ENCODE measurements at regions not wholly inside any gene's neighbourhood (a gene's known extent, or its start where the extent isn't known, plus 50 kb on each side); places are given as distances from the start of the nearest gene placed in this dataset.

GRCh38 chr4:74613266-74613665 lies 168.3 kb downstream of the AREG start:
- DNase-seq (ENCODE audit: low spot score): no peak

DNA sequence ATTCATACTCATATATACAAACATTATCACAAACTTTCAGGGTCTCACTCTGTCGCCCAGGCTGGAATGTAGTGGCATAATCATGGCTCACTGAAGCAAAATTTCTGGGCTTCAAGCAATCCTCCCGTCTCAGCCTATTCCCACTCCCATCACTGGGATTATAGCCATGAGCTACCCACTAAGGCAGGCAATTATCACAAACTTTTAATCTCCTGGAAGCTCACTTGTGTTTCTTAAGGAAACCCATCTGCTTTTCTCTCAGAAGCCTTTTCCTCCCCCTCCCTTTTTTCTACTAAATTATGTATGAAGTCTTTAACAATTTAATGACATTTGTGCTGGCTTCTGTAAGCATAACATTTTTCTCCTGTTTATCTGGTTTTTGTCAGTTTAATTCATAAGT lies 170.5 kb downstream of the AREG start:
- no peak for DNase-seq (ENCODE audit: low spot score)

DNA sequence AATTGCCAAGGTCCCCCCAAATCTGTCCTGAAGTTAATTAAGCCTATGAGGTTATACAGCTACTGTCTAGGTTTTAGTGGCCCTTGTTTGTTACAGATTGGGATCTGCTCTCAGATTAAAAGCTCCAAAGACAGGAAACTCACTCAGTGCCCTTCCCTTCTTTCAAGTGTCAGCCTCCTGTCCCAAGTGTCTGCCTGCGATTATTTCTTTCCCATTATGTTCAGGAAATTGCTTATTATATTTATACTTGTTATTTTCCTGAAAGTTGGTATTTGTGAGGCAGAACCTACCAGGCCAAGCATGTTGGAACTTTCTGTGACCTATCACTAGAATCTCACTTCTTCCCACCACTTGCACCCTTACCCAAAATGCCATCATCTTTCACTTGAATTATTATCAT lies 173.2 kb downstream of the AREG start:
- DNase-seq (ENCODE audit: low spot score): no peak

- no peak for DNase-seq (ENCODE audit: low spot score)
Observed at GRCh38 chr4:74618659-74619058, 173.7 kb downstream of the AREG start.

DNA sequence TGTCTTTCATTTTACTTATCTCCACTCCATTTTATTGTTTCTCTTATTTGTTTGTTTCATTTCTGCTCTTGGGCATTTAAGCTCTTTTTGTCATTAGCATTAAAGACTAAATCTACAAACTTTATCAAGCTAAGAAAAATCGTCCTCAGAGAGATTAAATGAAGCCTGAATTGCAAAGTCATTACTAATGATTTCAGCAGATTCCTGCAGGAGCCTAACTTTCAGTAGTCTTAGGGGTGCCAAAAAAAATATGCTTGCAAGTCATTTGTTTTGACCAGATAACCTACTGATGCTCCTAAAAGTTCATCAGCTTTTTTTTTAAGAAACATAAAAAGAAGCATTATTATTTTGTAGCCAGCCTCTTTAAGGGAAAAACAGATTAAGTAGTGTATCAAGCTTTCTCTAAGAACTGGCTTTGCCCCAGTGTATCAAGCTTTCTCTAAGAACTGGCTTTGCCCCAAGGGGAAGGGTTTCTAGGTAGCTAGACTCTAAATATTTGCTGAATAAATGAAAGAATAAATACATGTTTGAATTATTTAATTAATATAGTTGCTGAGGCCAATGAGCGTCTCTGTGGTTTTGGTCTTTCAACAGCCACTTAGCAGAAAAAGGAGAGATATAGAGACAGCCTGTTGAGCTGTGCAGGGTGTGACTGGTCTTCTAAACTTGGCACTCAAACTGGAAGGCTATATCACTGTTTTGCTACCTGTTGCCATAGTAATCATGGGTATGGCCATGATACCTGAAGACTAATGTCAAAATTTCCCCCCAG lies 174.2 kb downstream of the BTC start:
- no peak for DNase-seq (ENCODE audit: low spot score)

GRCh38 chr4:74621616-74622015 lies 172.7 kb downstream of the BTC start:
- DNase-seq (ENCODE audit: low spot score): no peak

- DNase-seq (ENCODE audit: low spot score): no peak
Observed at GRCh38 chr4:74623041-74623440, 171.3 kb downstream of the BTC start.

DNA sequence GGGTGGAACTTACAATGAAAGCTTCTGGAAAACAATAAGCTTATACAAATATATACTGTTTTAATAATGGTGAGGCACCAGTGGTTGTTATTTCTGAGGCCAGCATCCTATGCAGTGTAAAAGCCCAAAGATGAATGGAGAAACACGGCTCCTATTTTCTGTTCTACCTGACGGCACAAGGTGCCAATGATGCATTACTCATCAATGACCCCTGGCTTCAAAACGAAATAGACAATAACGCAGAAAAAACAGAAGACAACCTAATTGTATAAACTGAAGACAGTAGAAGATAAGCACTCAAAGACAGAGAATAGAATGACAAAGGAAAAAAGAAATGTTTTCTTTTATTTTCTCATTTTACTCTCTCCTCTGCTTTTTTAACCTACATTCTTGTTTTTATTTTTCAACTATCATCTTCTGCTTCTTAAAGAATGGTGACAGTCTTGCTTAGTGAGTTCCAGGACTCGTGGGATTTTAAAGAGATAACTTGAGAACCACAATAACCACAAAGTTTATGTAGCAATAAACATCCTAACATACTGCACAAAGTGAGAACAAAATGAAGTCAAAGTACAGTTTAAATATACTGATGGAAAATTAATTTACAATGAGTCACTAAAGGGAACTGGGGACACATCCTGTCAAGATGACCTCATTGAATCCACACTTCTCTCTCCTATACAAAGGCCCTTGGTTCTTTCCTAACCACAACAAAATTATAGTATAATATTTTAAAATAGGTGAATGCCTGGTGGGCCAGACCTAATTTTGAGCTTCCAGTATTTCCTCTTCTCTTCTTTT lies 169.8 kb downstream of the BTC start:
- no peak for DNase-seq (ENCODE audit: low spot score)

- DNase-seq (ENCODE audit: low spot score): no peak
Observed at GRCh38 chr4:74625981-74626380, 168.3 kb downstream of the BTC start.

GRCh38 chr4:74627093-74627492 lies 167.2 kb downstream of the BTC start:
- no peak for DNase-seq (ENCODE audit: low spot score)

DNA sequence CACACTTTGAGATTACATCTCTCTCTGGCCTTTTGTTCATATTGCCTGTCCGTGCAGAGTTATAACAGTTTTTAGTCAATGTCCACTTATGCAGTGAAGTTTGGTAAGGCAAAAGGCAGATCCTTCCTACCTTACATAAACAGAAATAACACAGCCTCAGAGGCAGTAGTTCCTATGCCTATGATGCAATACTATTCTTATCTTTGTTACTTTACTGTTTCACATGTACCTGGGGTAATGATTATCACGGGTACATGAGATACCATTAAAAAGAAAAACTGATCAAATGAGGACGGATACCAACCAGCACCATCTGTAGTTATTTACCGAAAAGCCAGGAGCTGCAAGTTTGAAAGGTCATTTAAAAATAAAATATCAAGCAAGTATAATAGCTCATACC lies 166.8 kb downstream of the BTC start:
- DNase-seq (ENCODE audit: low spot score): no peak

DNA sequence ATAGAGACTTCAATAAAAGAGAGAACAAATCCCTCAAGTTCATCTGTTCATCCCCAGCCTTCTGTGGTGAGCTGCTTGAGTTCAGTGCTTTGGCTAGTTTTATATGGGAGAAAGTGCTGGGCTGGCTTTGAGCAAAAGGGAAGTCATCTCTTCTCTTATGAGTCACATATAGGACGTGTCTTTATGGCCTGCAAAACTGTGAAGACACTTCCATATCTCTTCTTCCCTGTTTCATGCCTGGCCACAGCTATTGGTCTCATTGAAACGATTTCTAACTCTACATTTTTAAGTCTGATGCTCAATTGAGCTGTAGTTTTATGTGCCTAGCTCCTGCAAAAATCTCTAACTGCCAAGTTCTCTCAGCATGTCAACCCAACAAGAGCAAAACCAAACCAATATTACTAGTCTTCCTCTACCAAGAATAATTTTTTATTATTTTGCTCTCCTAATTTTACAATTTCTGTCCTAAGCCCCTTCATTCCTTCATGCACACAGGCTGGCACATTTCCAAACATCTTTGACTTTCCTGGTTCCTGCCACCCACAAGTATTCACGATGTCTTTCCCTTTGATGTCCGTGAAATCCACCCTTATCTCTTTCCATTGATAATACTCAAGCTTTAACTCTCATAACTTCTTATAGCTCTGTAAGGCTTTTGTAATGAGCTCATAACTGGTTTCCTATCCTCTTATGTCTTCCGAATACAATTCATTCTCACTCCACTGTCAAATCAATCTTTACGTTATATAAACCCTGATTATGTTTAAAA lies 165.3 kb downstream of the BTC start:
- DNase-seq (ENCODE audit: low spot score): no peak

GRCh38 chr4:74630551-74630950 lies 163.8 kb downstream of the BTC start:
- DNase-seq (ENCODE audit: low spot score): no peak

DNA sequence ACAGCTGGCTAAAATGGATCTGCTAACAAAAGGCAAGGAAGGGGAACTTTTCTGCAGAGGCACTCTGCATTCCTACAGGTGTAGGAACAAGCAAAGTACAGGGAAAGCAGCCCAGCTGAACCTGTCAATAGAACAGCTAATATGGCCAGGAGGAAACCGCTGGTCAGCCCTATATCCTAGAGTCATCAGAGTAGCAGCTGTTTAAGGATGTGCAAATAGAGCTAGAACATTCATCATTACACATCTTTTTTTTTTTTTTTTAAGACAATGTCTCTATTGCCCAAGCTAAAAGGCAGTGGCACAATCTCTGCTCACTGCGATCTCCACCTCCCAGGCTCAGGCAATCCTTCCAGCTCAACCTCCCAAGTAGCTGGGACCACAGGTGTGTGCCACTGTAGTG lies 163.0 kb downstream of the BTC start:
- DNase-seq (ENCODE audit: low spot score): no peak

DNA sequence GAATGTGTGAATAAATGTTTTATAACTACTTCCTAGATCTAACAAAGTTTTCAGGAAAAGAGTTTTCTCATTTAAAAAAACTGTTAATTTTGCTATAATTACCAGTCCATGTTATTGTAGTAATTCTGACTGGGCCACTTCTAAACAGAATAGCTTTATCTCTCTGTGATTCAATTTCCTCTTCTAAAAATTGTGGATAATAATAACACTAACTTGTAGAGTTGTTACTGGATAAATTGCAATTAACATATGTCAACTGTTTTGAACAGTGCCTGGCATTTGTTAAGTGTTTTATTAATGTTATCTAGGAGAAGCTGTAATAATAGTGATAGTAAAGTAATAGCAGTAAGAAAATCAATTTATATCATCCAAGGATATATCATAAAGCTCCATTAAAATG lies 162.3 kb downstream of the BTC start:
- no peak for DNase-seq (ENCODE audit: low spot score)

DNA sequence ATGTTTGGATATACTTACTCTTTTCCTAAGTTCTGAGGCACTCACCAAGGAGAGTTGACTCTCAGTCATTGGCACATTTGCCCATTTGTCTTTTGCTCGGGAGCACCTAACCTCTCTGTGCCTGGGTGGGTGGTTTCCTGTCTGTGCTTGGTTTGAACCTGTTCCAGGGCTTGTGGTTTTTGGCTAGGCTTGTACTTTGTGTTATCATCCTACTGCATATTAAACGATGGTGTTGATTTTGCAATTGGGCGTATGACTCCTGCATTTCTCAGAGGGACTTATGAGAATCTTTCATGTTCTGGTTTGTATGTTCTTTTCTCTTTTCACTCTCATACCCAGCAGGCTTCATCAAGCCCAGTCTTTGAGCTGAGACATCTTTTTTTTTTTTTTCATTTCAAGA lies 161.7 kb downstream of the BTC start:
- DNase-seq (ENCODE audit: low spot score): no peak

GRCh38 chr4:74635074-74635473 lies 159.2 kb downstream of the BTC start:
- no peak for DNase-seq (ENCODE audit: low spot score)

GRCh38 chr4:74635490-74636123 lies 158.7 kb downstream of the BTC start:
- no peak for DNase-seq (ENCODE audit: low spot score)

DNA sequence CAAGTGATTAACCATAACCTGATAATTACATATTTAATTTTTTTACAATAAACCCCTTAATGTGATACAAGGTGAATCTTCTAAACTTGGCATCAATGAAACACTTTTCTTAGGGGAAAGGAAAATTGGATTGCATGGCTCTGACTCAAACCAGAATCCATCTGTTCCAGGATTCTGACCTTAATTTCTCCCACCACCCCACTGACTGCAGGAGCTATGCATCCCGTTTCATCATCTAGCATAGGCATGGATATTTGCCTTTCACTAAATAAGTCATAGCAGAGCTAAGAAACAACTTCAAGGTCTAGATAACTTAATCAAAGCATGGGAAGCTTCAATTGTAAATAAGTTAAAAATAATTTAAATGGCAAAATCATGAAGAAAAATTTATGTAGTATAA lies 156.3 kb downstream of the BTC start:
- no peak for DNase-seq (ENCODE audit: low spot score)

DNA sequence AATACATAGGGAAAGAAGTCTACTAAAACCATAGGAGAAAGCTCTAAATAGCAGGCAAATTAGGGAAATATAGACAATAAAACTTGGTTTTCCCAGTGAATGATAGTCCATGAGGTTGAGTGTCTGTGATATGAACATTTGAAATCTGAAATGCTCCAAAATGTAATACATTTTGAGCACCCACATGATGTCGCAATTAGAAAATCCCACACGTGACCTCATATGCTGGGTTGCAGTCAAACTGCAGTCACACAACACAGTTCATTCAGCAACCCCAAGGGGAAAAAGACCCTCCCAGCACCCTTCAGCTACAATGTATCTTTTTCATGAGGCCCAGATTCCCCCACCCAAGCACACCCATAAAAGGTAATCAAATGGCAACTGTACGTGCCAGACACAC lies 155.6 kb downstream of the BTC start:
- no peak for DNase-seq (ENCODE audit: low spot score)

DNA sequence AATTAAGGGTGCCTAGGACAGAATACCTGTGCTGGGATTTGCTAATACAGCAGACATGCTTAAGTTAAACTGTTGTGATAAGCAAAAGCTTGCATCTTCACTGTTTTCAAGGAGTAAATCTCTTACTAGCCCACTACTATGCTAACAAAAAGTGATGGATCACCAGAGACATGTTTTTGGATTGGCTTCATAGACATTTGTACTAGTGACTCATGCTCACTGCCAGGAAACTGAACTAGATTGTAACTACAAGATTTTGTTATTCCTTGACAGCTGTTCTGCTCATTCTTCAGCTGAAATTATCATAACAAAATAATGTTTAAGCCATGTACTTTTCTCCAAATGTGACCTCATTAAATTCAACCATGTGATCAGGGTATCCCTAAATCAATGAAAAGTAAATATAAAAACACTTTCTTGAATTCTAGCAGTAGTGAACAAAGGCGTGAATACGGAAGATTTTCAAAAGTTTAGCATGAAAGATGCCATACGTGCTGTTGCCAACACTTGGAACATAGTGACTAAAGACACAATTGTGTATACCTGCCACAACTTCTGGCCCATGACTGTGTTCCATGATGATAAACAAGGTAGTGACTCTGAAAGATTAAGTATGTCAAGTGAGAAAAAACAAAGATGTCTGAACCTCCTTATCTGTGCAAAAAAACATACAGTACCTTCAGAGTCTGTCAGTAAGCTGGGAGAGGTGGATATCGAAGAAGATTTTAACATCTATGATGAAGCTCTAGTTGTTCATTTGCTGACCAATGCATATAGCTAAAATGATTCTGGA lies 154.0 kb downstream of the BTC start:
- no peak for DNase-seq (ENCODE audit: low spot score)

- no peak for DNase-seq (ENCODE audit: low spot score)
Observed at GRCh38 chr4:74642006-74642405, 152.3 kb downstream of the BTC start.
